MM.1S (cell line): ENCODE measurements at regions not wholly inside any gene's neighbourhood (a gene's known extent, or its start where the extent isn't known, plus 50 kb on each side); places are given as distances from the start of the nearest gene placed in this dataset.

Source experiments
- CTCF ChIP-seq: fragments of 300-600 bp; sonication (generic); IDR thresholded peaks from 2 replicates; pipeline ENCODE4 v1.5.1; 2016; ENCODE audit warnings: antibody characterized with exemption, low read length, mixed read lengths
- EZH2 ChIP-seq: fragments of 300-600 bp; sonication (generic); optimal IDR thresholded peaks from 2 replicates; pipeline ENCODE3; 2017; ENCODE audit warnings: low read depth, mild to moderate bottlenecking, antibody characterized with exemption, low read length, mixed read lengths

DNA sequence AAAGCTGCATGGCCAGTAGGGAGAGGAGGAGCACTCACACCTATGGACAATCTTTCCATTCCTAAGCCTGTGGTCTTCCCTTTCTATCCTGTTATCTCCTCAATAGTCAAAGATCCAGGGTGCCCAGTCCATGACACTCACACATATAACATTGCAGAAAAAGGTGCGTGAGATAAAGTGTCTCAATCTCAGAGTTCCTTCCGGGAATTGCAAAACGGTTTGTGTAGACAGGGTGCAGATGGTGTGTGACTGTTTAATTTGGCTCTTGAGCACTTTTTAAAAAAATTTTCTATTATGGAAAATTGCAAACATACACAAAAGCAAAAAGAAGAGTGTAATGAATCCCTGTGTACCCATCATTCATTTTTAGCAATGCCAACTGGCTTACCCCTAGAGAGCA, 1493.6 kb downstream of the AACS start:
- no peak for TF ChIP-seq CTCF
- TF ChIP-seq EZH2, result no peak
